ENCODE measurements at regions not wholly inside any gene's neighbourhood (a gene's known extent, or its start where the extent isn't known, plus 50 kb on each side); places are given as distances from the start of the nearest gene placed in this dataset.

- no peak overlapping the region for H3K27ac Mint-ChIP-seq (ENCODE audit: unreplicated experiment)
Measured at GRCh38 chr2:23135481-23136100, 249.4 kb upstream of the KLHL29 start.

GRCh38 chr2:23137166-23137565 lies 247.8 kb upstream of the KLHL29 start:
- Mint-ChIP-seq H3K9me3 (peaks cover 3% of the 10 kb centered on the region), H3K27me3 (ENCODE audit: low read depth) (no peaks in the 10 kb centered on the region), H3K27ac (ENCODE audit: unreplicated experiment) (no peak overlapping the region), H3K4me1 (peaks cover 7% of the 10 kb centered on the region), H3K36me3 (ENCODE audit: low read depth) (no peaks in the 10 kb centered on the region), H3K4me3 (no peak overlapping the region)
- no peak for DNase-seq (ENCODE audit: low read depth, low spot score)
- TF ChIP-seq CTCF (conservative IDR thresholded peaks at IDR 0.05): no peak

More at GRCh38 chr2:23135481-23136100, 249.4 kb upstream of the KLHL29 start:
- TF ChIP-seq CTCF (conservative IDR thresholded peaks at IDR 0.05): no peak
- no peak for DNase-seq (ENCODE audit: low read depth, low spot score)
- Mint-ChIP-seq H3K4me3 (no peak overlapping the region), H3K27me3 (ENCODE audit: low read depth) (no peaks in the 10 kb centered on the region), H3K9me3 (no peaks in the 10 kb centered on the region), H3K36me3 (ENCODE audit: low read depth) (no peaks in the 10 kb centered on the region), H3K4me1 (peaks cover 7% of the 10 kb centered on the region)

GRCh38 chr2:23138701-23139100 lies 246.3 kb upstream of the KLHL29 start:
- peaks cover 7% of the 10 kb centered on the region for H3K4me1 Mint-ChIP-seq

GRCh38 chr2:23145460-23145859 lies 239.5 kb upstream of the KLHL29 start:
- no peak for DNase-seq (ENCODE audit: low read depth, low spot score)
- H3K4me1 Mint-ChIP-seq: peaks cover 7% of the 10 kb centered on the region
- TF ChIP-seq CTCF (conservative IDR thresholded peaks at IDR 0.05): no peak
- no peaks in the 10 kb centered on the region for H3K27me3 Mint-ChIP-seq (ENCODE audit: low read depth)
- no peaks in the 10 kb centered on the region for H3K36me3 Mint-ChIP-seq (ENCODE audit: low read depth)
- H3K27ac Mint-ChIP-seq (ENCODE audit: unreplicated experiment): no peak overlapping the region
- H3K4me3 Mint-ChIP-seq: no peak overlapping the region
- H3K9me3 Mint-ChIP-seq: peaks cover 6% of the 10 kb centered on the region

More at GRCh38 chr2:23138701-23139100, 246.3 kb upstream of the KLHL29 start:
- Mint-ChIP-seq H3K36me3 (ENCODE audit: low read depth) (no peaks in the 10 kb centered on the region), H3K27ac (ENCODE audit: unreplicated experiment) (no peak overlapping the region), H3K27me3 (ENCODE audit: low read depth) (no peaks in the 10 kb centered on the region), H3K9me3 (peaks cover 3% of the 10 kb centered on the region), H3K4me3 (no peak overlapping the region)
- no peak for DNase-seq (ENCODE audit: low read depth, low spot score)
- no peak for TF ChIP-seq CTCF (conservative IDR thresholded peaks at IDR 0.05)

- peaks cover 7% of the 10 kb centered on the region for H3K4me1 Mint-ChIP-seq
- H3K36me3 Mint-ChIP-seq (ENCODE audit: low read depth): no peaks in the 10 kb centered on the region
- H3K4me3 Mint-ChIP-seq: no peak overlapping the region
- no peak for DNase-seq (ENCODE audit: low read depth, low spot score)
- no peak for TF ChIP-seq CTCF (conservative IDR thresholded peaks at IDR 0.05)
- H3K27me3 Mint-ChIP-seq (ENCODE audit: low read depth): no peaks in the 10 kb centered on the region
- H3K9me3 Mint-ChIP-seq: peaks cover 6% of the 10 kb centered on the region
- no peak overlapping the region for H3K27ac Mint-ChIP-seq (ENCODE audit: unreplicated experiment)
Measured at GRCh38 chr2:23146011-23146410, 239.0 kb upstream of the KLHL29 start.

All from neural crest cell (in vitro differentiated cells).